SK-N-SH treated with all-trans-retinoic acid at 6 μM for 48 hours (cell line): ENCODE measurements at regions not wholly inside any gene's neighbourhood (a gene's known extent, or its start where the extent isn't known, plus 50 kb on each side); places are given as distances from the start of the nearest gene placed in this dataset.

ENCODE experiments used
- ATAC-seq: fragments of 200-7000 bp; cut with Tn5 transposase; 3 replicates; pipeline ENCODE4 v1.9.1; 2020; ENCODE audit warnings: mild to moderate bottlenecking, moderate library complexity
- ARNTL ChIP-seq: fragments of 450-650 bp; formaldehyde crosslinking; IDR thresholded peaks from 2 replicates; pipeline ENCODE4 v1.5.0; 2020; ENCODE audit warnings: low read depth, mild to moderate bottlenecking, moderate library complexity, borderline replicate concordance
- BACH2 ChIP-seq: fragments of 250-450 bp; sonication (Bioruptor Pico); IDR thresholded peaks from 2 replicates; pipeline ENCODE4 v1.9.0; 2021; ENCODE audit warnings: mild to moderate bottlenecking, borderline replicate concordance
- CREB5 ChIP-seq: fragments of 250-450 bp; sonication (Bioruptor Pico); IDR thresholded peaks from 2 replicates; pipeline ENCODE4 v1.5.1; 2020; ENCODE audit warnings: low read depth, mild to moderate bottlenecking, moderate library complexity
- CSDC2 ChIP-seq: fragments of 250-450 bp; sonication (Bioruptor Pico); IDR thresholded peaks from 2 replicates; pipeline ENCODE4 v1.5.0; 2020; ENCODE audit warnings: mild to moderate bottlenecking, moderate library complexity
- CSRNP3 ChIP-seq: fragments of 250-450 bp; sonication (Bioruptor Pico); IDR thresholded peaks from 2 replicates; pipeline ENCODE4 v1.5.1; 2021; ENCODE audit warnings: mild to moderate bottlenecking, moderate library complexity
- ESRRG ChIP-seq: fragments of 250-450 bp; sonication (Bioruptor Pico); IDR thresholded peaks from 2 replicates; pipeline ENCODE4 v1.6.1; 2021; ENCODE audit warnings: mild to moderate bottlenecking
- GLIS3 ChIP-seq: fragments of 250-450 bp; sonication (Bioruptor Pico); IDR thresholded peaks from 2 replicates; pipeline ENCODE4 v1.5.0; 2020; ENCODE audit warnings: mild to moderate bottlenecking, moderate library complexity
- ISL1 ChIP-seq: fragments of 250-450 bp; sonication (Bioruptor Pico); IDR thresholded peaks from 2 replicates; pipeline ENCODE4 v2.1.2; 2022; ENCODE audit warnings: mild to moderate bottlenecking, moderate library complexity
- OSR1 ChIP-seq: fragments of 250-450 bp; sonication (Bioruptor Pico); IDR thresholded peaks from 2 replicates; pipeline ENCODE4 v1.8.0; 2022; ENCODE audit warnings: moderate library complexity, mild to moderate bottlenecking, inconsistent platforms
- PATZ1 ChIP-seq: fragments of 250-450 bp; sonication (Bioruptor Pico); IDR thresholded peaks from 2 replicates; pipeline ENCODE4 v1.8.0; 2020; ENCODE audit warnings: mild to moderate bottlenecking, moderate library complexity, borderline replicate concordance
- POU6F1 ChIP-seq: fragments of 250-450 bp; sonication (Bioruptor Pico); IDR thresholded peaks from 2 replicates; pipeline ENCODE4 v1.8.0; 2021; ENCODE audit warnings: low read depth, mild to moderate bottlenecking, moderate library complexity, borderline replicate concordance
- PPARA ChIP-seq: fragments of 250-450 bp; sonication (Bioruptor Pico); IDR thresholded peaks from 2 replicates; pipeline ENCODE4 v1.5.0; 2020; ENCODE audit warnings: mild to moderate bottlenecking, borderline replicate concordance
- RARB ChIP-seq: fragments of 250-450 bp; sonication (Bioruptor Pico); IDR thresholded peaks from 2 replicates; pipeline ENCODE4 v1.8.0; 2021; ENCODE audit warnings: mild to moderate bottlenecking, moderate library complexity
- SNAI2 ChIP-seq: fragments of 250-450 bp; sonication (Bioruptor Pico); IDR thresholded peaks from 2 replicates; pipeline ENCODE4 v1.5.0; 2020; ENCODE audit warnings: mild to moderate bottlenecking, moderate library complexity
- TCF4 ChIP-seq: fragments of 250-450 bp; sonication (Bioruptor Pico); IDR thresholded peaks from 2 replicates; pipeline ENCODE4 v1.8.0; 2021; ENCODE audit warnings: mild to moderate bottlenecking, moderate library complexity, borderline replicate concordance
- TOX ChIP-seq: fragments of 250-450 bp; sonication (Bioruptor Pico); IDR thresholded peaks from 2 replicates; pipeline ENCODE4 v1.8.0; 2021; ENCODE audit warnings: mild to moderate bottlenecking, moderate library complexity, borderline replicate concordance
- TSHZ2 ChIP-seq: fragments of 250-450 bp; sonication (Bioruptor Pico); IDR thresholded peaks from 2 replicates; pipeline ENCODE4 v1.5.0; 2020; ENCODE audit warnings: mild to moderate bottlenecking, moderate library complexity
- ZC3H10 ChIP-seq: fragments of 250-450 bp; sonication (Bioruptor Pico); IDR thresholded peaks from 2 replicates; pipeline ENCODE4 v1.5.1; 2021; ENCODE audit warnings: mild to moderate bottlenecking, moderate library complexity
- ZFP3 ChIP-seq: fragments of 250-450 bp; sonication (Bioruptor Pico); IDR thresholded peaks from 2 replicates; pipeline ENCODE4 v1.5.0; 2020; ENCODE audit warnings: mild to moderate bottlenecking, moderate library complexity
- ZFP30 ChIP-seq: fragments of 450-650 bp; formaldehyde crosslinking; IDR thresholded peaks from 2 replicates; pipeline ENCODE4 v1.5.0; 2022; ENCODE audit warnings: mild to moderate bottlenecking, moderate library complexity
- ZNF565 ChIP-seq: fragments of 450-650 bp; formaldehyde crosslinking; conservative IDR thresholded peaks from 2 replicates; pipeline ENCODE4 v1.5.0; 2020; ENCODE audit warnings: low read depth, mild to moderate bottlenecking, moderate library complexity
- ZNF70 ChIP-seq: fragments of 450-650 bp; formaldehyde crosslinking; IDR thresholded peaks from 2 replicates; pipeline ENCODE4 v1.5.0; 2020; ENCODE audit warnings: mild to moderate bottlenecking, moderate library complexity
- ZNF8 ChIP-seq: fragments of 450-650 bp; formaldehyde crosslinking; IDR thresholded peaks from 2 replicates; pipeline ENCODE4 v1.5.0; 2020; ENCODE audit warnings: mild to moderate bottlenecking, moderate library complexity

GRCh38 chr2:121066526-121066925 is 218.5 kb downstream of the TFCP2L1 start:
- TF ChIP-seq ZNF70 (no peak), SNAI2 (no peak), TSHZ2 (no peak), PPARA (CRISPR knock-in tag) (no peak), ISL1 (CRISPR knock-in tag) (no peak), CREB5 (no peak), GLIS3 (CRISPR knock-in tag) (no peak), ESRRG (no peak), RARB (CRISPR knock-in tag) (no peak), TCF4 (no peak), PATZ1 (no peak), OSR1 (CRISPR knock-in tag) (no peak), ZNF565 (no peak), CSDC2 (CRISPR knock-in tag) (no peak), BACH2 (CRISPR knock-in tag) (no peak), POU6F1 (no peak), ZNF8 (CRISPR knock-in tag) (no peak), TOX (CRISPR knock-in tag) (no peak), ARNTL (no peak), ZC3H10 (CRISPR knock-in tag) (no peak)
- ATAC-seq, result no peak

- ATAC-seq, result no peak
- no peak for TF ChIP-seq PATZ1
- TF ChIP-seq CREB5, result no peak
- TF ChIP-seq ESRRG, result no peak
- TF ChIP-seq TCF4, result no peak
- no peak for TF ChIP-seq ZNF8 (CRISPR knock-in tag)
- no peak for TF ChIP-seq ZNF70
- TF ChIP-seq CSRNP3 (CRISPR knock-in tag), result no peak
- no peak for TF ChIP-seq GLIS3 (CRISPR knock-in tag)
- TF ChIP-seq OSR1 (CRISPR knock-in tag), result no peak
- TF ChIP-seq ZNF565, result no peak
- TF ChIP-seq BACH2 (CRISPR knock-in tag), result no peak
- TF ChIP-seq RARB (CRISPR knock-in tag), result no peak
- TF ChIP-seq PPARA (CRISPR knock-in tag), result no peak
- no peak for TF ChIP-seq ZFP3 (CRISPR knock-in tag)
- no peak for TF ChIP-seq SNAI2
- no peak for TF ChIP-seq ARNTL
- no peak for TF ChIP-seq TSHZ2
- no peak for TF ChIP-seq CSDC2 (CRISPR knock-in tag)
- TF ChIP-seq ZFP30 (CRISPR knock-in tag), result no peak
Observed at GRCh38 chr2:121068851-121069250, 216.2 kb downstream of the TFCP2L1 start.
